ENCODE measurements at regions not wholly inside any gene's neighbourhood (a gene's known extent, or its start where the extent isn't known, plus 50 kb on each side); places are given as distances from the start of the nearest gene placed in this dataset.

- no peaks in the 10 kb centered on the region for H3K36me3 Mint-ChIP-seq (ENCODE audit: insufficient read depth, unreplicated experiment)
- BruUV-seq (replicated peaks), result no TSS peak
These were observed 144.5 kb upstream of the DCN start for GRCh38 chr12:91327131-91327530.

GRCh38 chr12:91326058-91327027 lies 143.7 kb upstream of the DCN start:
- H3K4me1 Mint-ChIP-seq (ENCODE audit: low read depth, unreplicated experiment), result no peaks in the 10 kb centered on the region
- no TSS peak for BruUV-seq (replicated peaks)
- DNase-seq, result peak; percentile 38 to 64
- Histone ChIP-seq H3K4me3 (ENCODE audit: low read depth, low read length) (no peak overlapping the region), H3K27me3 (replicated peaks; ENCODE audit: control insufficient read depth, insufficient read depth, low read length) (no peaks in the 10 kb centered on the region), H3K4me1 (no peaks in the 10 kb centered on the region), H3K36me3 (ENCODE audit: control insufficient read depth, insufficient read depth, low read length) (no peaks in the 10 kb centered on the region), H3K9me3 (no peaks in the 10 kb centered on the region)
- no peaks in the 10 kb centered on the region for H3K36me3 Mint-ChIP-seq (ENCODE audit: insufficient read depth, unreplicated experiment)
- no peak overlapping the region for H3K27ac Mint-ChIP-seq (ENCODE audit: unreplicated experiment)
- H3K4me3 Mint-ChIP-seq (ENCODE audit: unreplicated experiment), result no peak overlapping the region
- TF ChIP-seq CTCF (IDR thresholded peaks at IDR 0.05; ENCODE audit: insufficient read depth in 1 of 2, low read depth in 1 of 2, low read length in 1 of 2, severe bottlenecking in 1 of 2, unreplicated experiment in 1 of 2), result peak; percentile 62 to 65
- no peaks in the 10 kb centered on the region for H3K27me3 Mint-ChIP-seq (ENCODE audit: insufficient read depth, unreplicated experiment)
- H3K9me3 Mint-ChIP-seq (ENCODE audit: unreplicated experiment), result no peaks in the 10 kb centered on the region
- CTCF ChIA-PET, result interaction anchor here (0.7 to 1.2 kb wide), 3 partner anchors 20 to 348 kb away, joined by 3 to 5 read pairs (median 3); no protein-coding TSS in a partner anchor
- intact Hi-C loops (cut with micrococcal nuclease; ENCODE audit: unreplicated experiment), result loop anchor here (1.0 to 5.0 kb wide), 3 partner anchors 34 to 348 kb away; no protein-coding TSS in a partner anchor
- POLR2A ChIA-PET, result interaction anchor here (0.6 kb wide), 1 partner anchor 254 kb away, joined by 5 read pairs; no protein-coding TSS in a partner anchor

More at GRCh38 chr12:91327131-91327530, 144.5 kb upstream of the DCN start:
- Histone ChIP-seq H3K36me3 (ENCODE audit: control insufficient read depth, insufficient read depth, low read length) (no peaks in the 10 kb centered on the region), H3K4me3 (ENCODE audit: low read depth, low read length) (no peak overlapping the region), H3K4me1 (no peaks in the 10 kb centered on the region), H3K27me3 (replicated peaks; ENCODE audit: control insufficient read depth, insufficient read depth, low read length) (no peaks in the 10 kb centered on the region), H3K9me3 (no peaks in the 10 kb centered on the region)
- no peak for TF ChIP-seq CTCF (IDR thresholded peaks at IDR 0.05; ENCODE audit: insufficient read depth in 1 of 2, low read depth in 1 of 2, low read length in 1 of 2, severe bottlenecking in 1 of 2, unreplicated experiment in 1 of 2)
- Mint-ChIP-seq H3K27ac (ENCODE audit: unreplicated experiment) (no peak overlapping the region), H3K4me1 (ENCODE audit: low read depth, unreplicated experiment) (no peaks in the 10 kb centered on the region), H3K27me3 (ENCODE audit: insufficient read depth, unreplicated experiment) (no peaks in the 10 kb centered on the region), H3K4me3 (ENCODE audit: unreplicated experiment) (no peak overlapping the region), H3K9me3 (ENCODE audit: unreplicated experiment) (no peaks in the 10 kb centered on the region)
- ChIA-PET CTCF (interaction anchor here (0.7 to 1.2 kb wide), 3 partner anchors 21 to 349 kb away, joined by 3 to 5 read pairs (median 3); no protein-coding TSS in a partner anchor), POLR2A (no interaction called here)
- no peak for DNase-seq
- intact Hi-C loops (cut with micrococcal nuclease; ENCODE audit: unreplicated experiment), result loop anchor here (5.0 kb wide), 1 partner anchor 35 kb away; no protein-coding TSS in a partner anchor

- Histone ChIP-seq H3K9me3 (no peaks in the 10 kb centered on the region), H3K4me1 (no peaks in the 10 kb centered on the region), H3K27me3 (replicated peaks; ENCODE audit: control insufficient read depth, insufficient read depth, low read length) (no peaks in the 10 kb centered on the region), H3K36me3 (ENCODE audit: control insufficient read depth, insufficient read depth, low read length) (no peaks in the 10 kb centered on the region), H3K4me3 (ENCODE audit: low read depth, low read length) (no peak overlapping the region)
- no peaks in the 10 kb centered on the region for H3K4me1 Mint-ChIP-seq (ENCODE audit: low read depth, unreplicated experiment)
- no peak overlapping the region for H3K4me3 Mint-ChIP-seq (ENCODE audit: unreplicated experiment)
- ChIA-PET POLR2A (no interaction called here), CTCF (no interaction called here)
- H3K27ac Mint-ChIP-seq (ENCODE audit: unreplicated experiment), result no peak overlapping the region
- no peak for DNase-seq
- H3K36me3 Mint-ChIP-seq (ENCODE audit: insufficient read depth, unreplicated experiment), result no peaks in the 10 kb centered on the region
- no peaks in the 10 kb centered on the region for H3K27me3 Mint-ChIP-seq (ENCODE audit: insufficient read depth, unreplicated experiment)
- no peak for TF ChIP-seq CTCF (IDR thresholded peaks at IDR 0.05; ENCODE audit: insufficient read depth in 1 of 2, low read depth in 1 of 2, low read length in 1 of 2, severe bottlenecking in 1 of 2, unreplicated experiment in 1 of 2)
- no TSS peak for BruUV-seq (replicated peaks)
- no peaks in the 10 kb centered on the region for H3K9me3 Mint-ChIP-seq (ENCODE audit: unreplicated experiment)
- intact Hi-C loops (cut with micrococcal nuclease; ENCODE audit: unreplicated experiment), result no loop called here
These were observed 138.4 kb upstream of the DCN start for GRCh38 chr12:91320999-91321398.
